Right ventricle myocardium inferior (tissue), 1 donor: ENCODE measurements at regions not wholly inside any gene's neighbourhood (a gene's known extent, or its start where the extent isn't known, plus 50 kb on each side); places are given as distances from the start of the nearest gene placed in this dataset.
A peak's percentile ranks its signal among the peaks of the same experiment; 100 is the strongest.

Experiments used
- ATAC-seq: fragments of 200-7000 bp; cut with Tn5 transposase; one replicate; pipeline ENCODE4 v1.9.1; 2020; ENCODE audit warnings: mild to moderate bottlenecking, moderate library complexity
- DNase-seq: peaks from one replicate; pipeline ENCODE4 v3.0.0; 2021; ENCODE audit errors: missing footprints
- intact Hi-C: fragments of 100-400 bp; cut with DNase I; formaldehyde crosslinking; loops from one replicate; pipeline ENCODE4 v1.11.0; 2022
- donor health status: DM: no; HTN: yes; CAD: no; lungs with severe emphysema.

- intact Hi-C loops, result loop anchor here (10.0 kb wide), 1 partner anchor 188 kb away; no protein-coding TSS in a partner anchor
- no peak for DNase-seq
- no peak for ATAC-seq
Measured at GRCh38 chr2:217273162-217273561, 413.3 kb upstream of the TNP1 start.

GRCh38 chr2:217271813-217272212, 411.9 kb upstream of the TNP1 start:
- intact Hi-C loops, result loop anchor here (10.0 kb wide), 1 partner anchor 187 kb away; no protein-coding TSS in a partner anchor

GRCh38 chr2:217270485-217271121, 410.7 kb upstream of the TNP1 start:
- intact Hi-C loops, result loop anchor here (10.0 kb wide), 1 partner anchor 186 kb away; no protein-coding TSS in a partner anchor
- no peak for ATAC-seq

More at GRCh38 chr2:217271813-217272212, 411.9 kb upstream of the TNP1 start:
- ATAC-seq (peak; percentile 43), DNase-seq (no peak)

DNA sequence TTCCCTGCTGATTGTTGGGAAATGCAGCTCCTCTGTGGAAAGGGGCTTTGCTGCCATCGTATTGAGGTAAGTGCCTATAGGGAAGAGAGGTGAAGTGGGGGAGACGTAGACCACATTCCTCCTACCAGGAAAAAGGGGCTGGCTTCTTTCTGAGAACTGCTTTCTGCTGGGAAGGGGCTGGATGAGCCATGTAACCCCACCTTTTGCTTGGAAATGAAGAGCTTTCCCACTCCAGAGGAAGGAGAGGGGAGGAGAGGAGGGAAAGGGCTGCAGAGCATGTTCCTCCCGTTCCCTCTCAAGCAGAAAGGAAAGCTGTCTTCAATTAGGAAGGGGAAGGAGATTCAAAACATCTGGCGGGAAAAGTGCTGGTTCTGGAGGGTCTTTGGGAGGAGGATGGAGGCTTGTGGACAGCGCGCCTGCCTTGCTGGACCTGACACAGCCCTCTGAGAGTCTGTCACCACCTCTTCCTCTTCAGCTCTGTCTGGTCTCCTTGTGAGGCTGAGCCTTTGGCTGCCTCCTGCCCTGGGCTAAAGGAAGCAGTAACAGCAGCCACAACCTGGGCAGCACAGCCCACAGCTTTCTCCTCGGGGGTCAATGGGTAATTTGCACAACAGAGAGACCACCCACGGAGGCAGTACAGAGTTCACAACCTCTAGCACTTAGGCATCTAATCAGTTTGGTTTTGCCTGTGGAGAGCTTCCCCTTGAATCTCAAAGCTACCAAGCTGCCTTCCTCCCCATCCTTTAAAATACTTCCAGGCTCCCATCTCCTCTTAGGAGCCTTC, 410.0 kb upstream of the TNP1 start:
- no peak for DNase-seq
- peak; percentile 35 for ATAC-seq
- intact Hi-C loops, result loop anchor here (10.0 kb wide), 1 partner anchor 185 kb away; no protein-coding TSS in a partner anchor

More at GRCh38 chr2:217270485-217271121, 410.7 kb upstream of the TNP1 start:
- DNase-seq, result no peak

GRCh38 chr2:217268978-217269377, 409.1 kb upstream of the TNP1 start:
- ATAC-seq (no peak), DNase-seq (no peak)
- intact Hi-C loops, result no loop called here

DNA sequence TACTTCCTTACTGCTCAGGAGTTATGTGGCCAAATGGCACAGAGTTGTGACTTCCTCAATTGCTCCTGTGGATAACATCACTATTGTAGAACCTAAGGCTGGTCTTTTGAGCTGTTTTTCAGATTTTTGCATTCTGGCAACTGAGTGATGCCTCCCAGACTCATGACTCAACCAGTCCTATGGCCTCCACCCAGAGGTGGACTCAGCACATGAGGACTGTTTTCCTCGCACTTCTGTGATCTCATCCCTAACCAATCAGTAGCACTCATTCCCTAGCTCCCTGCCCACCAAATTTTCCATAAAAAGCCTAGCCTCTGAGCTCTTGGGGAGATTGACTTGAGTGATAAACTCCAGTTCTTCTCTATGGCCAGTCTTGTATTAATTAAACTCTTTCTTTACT, 407.9 kb upstream of the TNP1 start:
- intact Hi-C loops, result no loop called here
- DNase-seq, result no peak
- no peak for ATAC-seq

DNA sequence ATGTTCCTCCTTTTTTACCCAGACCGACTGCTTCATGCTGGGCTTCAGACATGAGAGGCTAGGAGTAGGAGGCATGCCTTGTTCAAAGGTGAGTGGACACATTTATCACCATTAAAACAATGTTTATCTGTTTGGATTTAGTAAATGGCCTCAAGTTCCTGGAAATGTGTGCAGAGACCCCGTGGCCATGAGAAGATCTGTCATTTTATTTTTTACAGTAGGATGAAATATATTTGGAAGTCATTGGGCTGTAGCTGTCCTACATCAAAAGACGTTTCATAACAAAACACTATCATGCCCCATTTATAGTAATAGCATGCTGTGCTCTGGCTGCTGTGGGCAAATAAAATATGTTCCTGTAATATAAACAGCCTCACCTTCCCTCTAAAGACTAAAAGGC, 403.9 kb upstream of the TNP1 start:
- no peak for DNase-seq
- no peak for ATAC-seq
- intact Hi-C loops, result no loop called here

DNA sequence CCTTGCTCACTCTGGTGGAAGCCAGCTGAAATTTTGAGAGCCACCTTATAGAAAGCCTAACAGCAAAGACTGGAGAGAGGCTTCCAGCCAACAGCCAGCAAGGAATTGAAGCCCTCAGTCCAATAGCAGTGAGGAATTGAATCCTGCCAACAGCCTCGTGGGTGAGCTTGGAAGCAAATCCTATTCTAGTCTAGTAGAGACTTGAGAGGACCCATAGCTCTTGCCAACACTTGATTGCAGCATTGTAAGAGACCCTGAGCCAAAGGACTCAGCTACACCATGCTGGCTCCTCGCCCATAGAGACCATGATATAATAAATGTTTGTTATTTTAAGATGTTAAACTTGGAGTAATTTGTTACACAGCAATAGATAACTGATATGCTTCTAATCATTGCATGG, 403.0 kb upstream of the TNP1 start:
- intact Hi-C loops, result no loop called here
- DNase-seq (no peak), ATAC-seq (no peak)

GRCh38 chr2:217261452-217261851, 401.6 kb upstream of the TNP1 start:
- intact Hi-C loops, result no loop called here
- no peak for DNase-seq
- no peak for ATAC-seq

DNA sequence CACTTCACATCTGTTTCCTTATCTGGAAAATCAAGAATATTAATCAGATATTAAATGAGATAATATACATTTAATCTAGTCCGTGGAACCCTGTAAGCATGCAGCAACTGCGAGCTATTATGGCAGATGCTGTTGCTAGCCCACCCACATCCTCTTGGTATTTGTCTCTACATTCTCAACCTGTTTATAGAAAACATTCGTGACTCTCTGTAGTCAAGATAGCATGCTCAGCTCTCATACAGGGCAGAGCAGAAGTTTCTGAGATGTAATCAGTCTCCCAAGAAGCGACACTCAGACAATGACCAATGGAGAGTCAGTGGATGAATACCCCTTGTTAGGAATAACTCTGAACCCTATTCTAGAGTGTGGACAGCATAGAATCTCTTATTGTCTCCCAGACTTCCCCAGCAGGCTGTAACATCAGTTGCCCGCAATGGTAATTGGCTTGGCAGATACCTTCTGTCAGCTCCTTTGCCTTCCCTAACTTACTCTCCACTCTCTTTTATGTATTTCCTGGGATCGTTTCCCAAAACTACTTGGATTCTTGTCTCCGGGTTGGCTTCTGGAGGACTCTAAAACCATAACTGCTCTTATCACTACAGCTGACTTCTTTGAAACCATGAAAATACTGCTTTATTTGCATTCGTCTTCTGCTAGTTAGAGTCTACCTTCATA, 400.7 kb upstream of the TNP1 start:
- DNase-seq (no peak), ATAC-seq (no peak)
- intact Hi-C loops, result no loop called here

- intact Hi-C loops, result no loop called here
- ATAC-seq, result no peak
- DNase-seq, result no peak
Measured at GRCh38 chr2:217258170-217258569, 398.3 kb upstream of the TNP1 start.

- intact Hi-C loops, result no loop called here
- ATAC-seq, result no peak
Measured at GRCh38 chr2:217256251-217256650, 396.4 kb upstream of the TNP1 start.

DNA sequence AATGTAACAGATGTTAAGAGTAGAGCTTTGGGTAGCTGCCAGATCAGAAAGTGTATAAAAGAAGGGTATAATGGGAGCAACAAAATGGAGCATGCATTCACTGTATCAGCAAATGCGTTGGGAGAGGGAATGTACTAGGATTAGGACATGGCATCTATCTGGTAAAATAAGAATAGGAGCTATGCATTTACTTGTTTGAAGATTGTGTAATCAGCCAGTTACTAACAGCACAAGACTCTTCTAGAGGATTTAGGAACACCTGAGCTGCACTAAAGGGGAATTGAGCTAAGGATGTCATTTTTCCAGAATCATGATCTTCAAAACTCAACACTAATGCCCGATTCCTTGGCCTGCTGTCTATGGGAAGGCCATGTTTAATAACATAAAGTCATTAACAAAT, 394.2 kb upstream of the TNP1 start:
- DNase-seq (no peak), ATAC-seq (no peak)
- intact Hi-C loops, result no loop called here

More at GRCh38 chr2:217256251-217256650, 396.4 kb upstream of the TNP1 start:
- DNase-seq, result no peak

DNA sequence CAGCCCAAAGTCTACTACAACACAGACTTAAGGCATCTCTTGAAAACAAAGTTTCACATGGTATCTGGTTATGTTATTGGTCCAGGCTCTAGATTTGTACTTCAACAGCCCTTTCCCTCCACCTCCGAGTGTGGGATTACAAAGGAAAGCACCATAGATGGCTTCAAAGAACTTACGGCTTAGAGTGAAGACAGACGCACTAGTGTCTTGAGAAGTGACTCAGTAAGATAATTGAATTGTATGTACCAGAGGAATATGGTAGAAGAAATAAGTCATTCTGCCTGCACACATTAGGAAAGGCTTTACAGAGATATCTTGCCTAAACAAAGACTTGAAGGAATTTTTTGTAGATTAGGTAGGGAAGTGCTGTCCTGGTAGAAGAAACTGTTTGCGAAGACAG, 392.3 kb upstream of the TNP1 start:
- no peak for DNase-seq
- no peak for ATAC-seq
- intact Hi-C loops, result no loop called here

- intact Hi-C loops, result no loop called here
- DNase-seq (no peak), ATAC-seq (peak; percentile 40)
Measured at GRCh38 chr2:217250013-217250524, 390.2 kb upstream of the TNP1 start.

DNA sequence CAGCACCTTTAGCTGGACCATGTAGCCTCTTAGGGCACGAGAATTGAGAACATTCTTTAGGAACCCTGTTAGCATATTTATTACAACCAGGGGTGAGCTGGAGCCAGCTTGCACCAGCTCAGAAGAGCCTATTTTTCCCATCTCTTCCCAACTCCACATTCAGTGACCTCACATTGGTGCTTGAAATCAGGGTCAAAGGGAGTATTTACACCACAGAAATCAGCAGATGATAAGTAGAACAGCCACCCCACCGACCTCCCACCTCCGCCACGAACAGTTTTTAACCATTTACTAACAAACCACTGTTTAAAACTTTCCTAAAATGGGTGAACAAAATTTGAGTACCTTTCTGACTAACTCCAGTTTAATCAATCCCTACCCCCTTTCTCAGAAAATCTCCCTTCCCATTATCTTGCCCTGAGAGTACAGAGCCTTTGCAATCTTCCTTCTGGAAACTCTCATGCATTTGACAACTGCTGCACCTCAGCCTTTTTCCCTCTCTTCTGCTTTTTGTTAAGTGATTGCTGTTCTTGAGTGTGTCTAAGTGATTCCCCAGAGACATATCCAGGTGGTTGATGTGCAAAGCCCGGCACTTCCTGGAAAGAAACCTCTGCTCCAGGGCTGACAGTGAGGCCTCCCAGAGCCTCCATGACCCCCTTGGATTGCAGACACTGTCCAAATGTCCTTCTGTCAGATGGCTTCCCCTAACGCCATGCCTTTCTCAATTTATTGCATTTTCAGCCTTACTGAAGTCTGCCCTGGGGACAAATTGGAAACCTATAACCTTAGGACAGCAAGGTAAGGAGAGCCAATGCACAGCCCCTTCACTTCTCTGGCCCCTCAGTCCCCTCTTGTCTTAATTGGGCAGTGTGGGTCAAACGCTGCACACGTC, 389.5 kb upstream of the TNP1 start:
- intact Hi-C loops, result no loop called here
- ATAC-seq (no peak), DNase-seq (no peak)

DNA sequence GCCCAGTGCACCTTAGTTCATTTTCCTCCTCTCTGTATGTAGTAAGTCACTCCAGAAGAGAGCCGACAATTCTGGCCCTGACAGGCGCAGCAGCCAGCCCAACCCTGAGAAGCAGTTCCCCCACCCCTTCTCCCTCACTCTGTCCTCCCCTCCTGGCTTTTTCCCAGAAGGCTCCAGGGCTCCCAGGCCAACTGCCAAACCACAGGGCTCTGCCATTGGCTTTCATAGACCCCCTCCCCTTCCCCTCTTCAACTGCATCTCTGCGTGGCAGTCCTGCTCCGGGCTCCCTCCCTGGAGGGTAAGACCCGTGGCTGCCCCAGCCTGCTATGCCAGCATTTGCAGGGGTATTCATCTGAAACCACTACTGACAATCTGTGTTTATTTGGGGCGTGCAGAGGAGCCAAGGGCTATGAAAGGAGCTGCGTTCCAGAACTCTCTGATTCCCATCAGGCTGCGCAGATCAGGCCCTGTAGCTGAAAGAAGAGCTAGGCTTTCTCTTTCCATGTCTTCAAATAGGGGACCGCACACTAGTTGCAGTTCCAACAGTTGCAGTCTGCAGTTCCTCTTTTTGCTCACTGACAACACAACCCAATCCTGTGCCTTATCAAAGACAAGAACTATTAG, 388.6 kb upstream of the TNP1 start:
- intact Hi-C loops, result no loop called here
- ATAC-seq (peak; percentile 88), DNase-seq (peak; percentile 75)

GRCh38 chr2:217247476-217247875, 387.6 kb upstream of the TNP1 start:
- ATAC-seq (no peak), DNase-seq (no peak)
- intact Hi-C loops, result no loop called here
